ENCODE measurements at regions not wholly inside any gene's neighbourhood (a gene's known extent, or its start where the extent isn't known, plus 50 kb on each side); places are given as distances from the start of the nearest gene placed in this dataset.

GRCh38 chr13:44713788-44714469, 137.8 kb upstream of the TSC22D1 start:
- no TSS peak for BruUV-seq (replicated peaks)
- Histone ChIP-seq H3K27ac (ENCODE audit: low read depth, low read length) (peak overlapping the region; percentile 59), H3K79me2 (ENCODE audit: insufficient read depth, low read length) (no peaks in the 10 kb centered on the region), H4K20me1 (ENCODE audit: insufficient read depth) (no peaks in the 10 kb centered on the region), H2AFZ (ENCODE audit: low read depth, low read length, poor library complexity, severe bottlenecking) (peak overlapping the region; percentile 41), H3K36me3 (ENCODE audit: control insufficient read depth in 1 of 2, insufficient read depth in 2 of 2, low read length in 2 of 2) (no peaks in the 10 kb centered on the region), H3K9me3 (ENCODE audit: control insufficient read depth in 1 of 2, insufficient read depth in 1 of 2, low read depth in 1 of 2, low read length in 2 of 2) (no peaks in the 10 kb centered on the region), H3K4me3 (replicated peaks in 1 of 2; ENCODE audit: low read depth in 1 of 2, low read length in 2 of 2) (peak overlapping the region; percentile 19 to 22; a peak in 3 of 4 replicates), H3K9ac (ENCODE audit: low read length) (peak overlapping the region; percentile 48), H3K4me1 (ENCODE audit: control insufficient read depth in 1 of 2, insufficient read depth in 2 of 2, low read length in 2 of 2) (peaks cover 34 to 63% of the 10 kb centered on the region in 2 experiments), H3K27me3 (ENCODE audit: insufficient read depth, low read length) (no peaks in the 10 kb centered on the region), H3K4me2 (ENCODE audit: low read length) (peak overlapping the region; percentile 66), H3K9me2 (ENCODE audit: insufficient read depth) (no peaks in the 10 kb centered on the region)
- peak; percentile 82 for ATAC-seq
- CTCF ChIA-PET = interaction anchor here (1.1 to 1.3 kb wide), 2 partner anchors 22 to 104 kb away, joined by 4 to 5 read pairs; no protein-coding TSS in a partner anchor
- intact Hi-C loops (cut with micrococcal nuclease) = no loop called here
- RAD21 ChIA-PET (ENCODE audit: low non-redundant PET in 1 of 2, low total read pairs in 2 of 2, uncharacterized antibody in 2 of 2, unreplicated experiment in 2 of 2) = interaction anchor here in 1 of 2 experiments (0.6 kb wide), 1 partner anchor 654 kb away, joined by 3 read pairs; no protein-coding TSS in a partner anchor
- POLR2A ChIA-PET = interaction anchor here (1.1 to 2.0 kb wide), 4 partner anchors 12 to 104 kb away, joined by 3 to 15 read pairs (median 10); no protein-coding TSS in a partner anchor
- DNase-seq (ENCODE audit: low read depth, low spot score) = peak; percentile 79
- TF ChIP-seq EZH2 (IDR thresholded peaks at IDR 0.05) = no peak
- TF ChIP-seq RAD21 (IDR thresholded peaks at IDR 0.05; ENCODE audit: low read depth) = peak; percentile 25; the same call in 1 of the 2 replicates
- no peak for TF ChIP-seq ZNF274 (IDR thresholded peaks at IDR 0.05; ENCODE audit: low read depth, low read length)
- no peak for TF ChIP-seq SIN3A (IDR thresholded peaks at IDR 0.05; ENCODE audit: low read depth)
- TF ChIP-seq EGR1 (IDR thresholded peaks at IDR 0.05; ENCODE audit: low read depth) = no peak
- TF ChIP-seq ATF3 (IDR thresholded peaks at IDR 0.05) = no peak
- TF ChIP-seq ZBTB33 (IDR thresholded peaks at IDR 0.05; ENCODE audit: extremely low read depth, insufficient replicate concordance, low read length) = no peak
- TF ChIP-seq, protein P1, sequence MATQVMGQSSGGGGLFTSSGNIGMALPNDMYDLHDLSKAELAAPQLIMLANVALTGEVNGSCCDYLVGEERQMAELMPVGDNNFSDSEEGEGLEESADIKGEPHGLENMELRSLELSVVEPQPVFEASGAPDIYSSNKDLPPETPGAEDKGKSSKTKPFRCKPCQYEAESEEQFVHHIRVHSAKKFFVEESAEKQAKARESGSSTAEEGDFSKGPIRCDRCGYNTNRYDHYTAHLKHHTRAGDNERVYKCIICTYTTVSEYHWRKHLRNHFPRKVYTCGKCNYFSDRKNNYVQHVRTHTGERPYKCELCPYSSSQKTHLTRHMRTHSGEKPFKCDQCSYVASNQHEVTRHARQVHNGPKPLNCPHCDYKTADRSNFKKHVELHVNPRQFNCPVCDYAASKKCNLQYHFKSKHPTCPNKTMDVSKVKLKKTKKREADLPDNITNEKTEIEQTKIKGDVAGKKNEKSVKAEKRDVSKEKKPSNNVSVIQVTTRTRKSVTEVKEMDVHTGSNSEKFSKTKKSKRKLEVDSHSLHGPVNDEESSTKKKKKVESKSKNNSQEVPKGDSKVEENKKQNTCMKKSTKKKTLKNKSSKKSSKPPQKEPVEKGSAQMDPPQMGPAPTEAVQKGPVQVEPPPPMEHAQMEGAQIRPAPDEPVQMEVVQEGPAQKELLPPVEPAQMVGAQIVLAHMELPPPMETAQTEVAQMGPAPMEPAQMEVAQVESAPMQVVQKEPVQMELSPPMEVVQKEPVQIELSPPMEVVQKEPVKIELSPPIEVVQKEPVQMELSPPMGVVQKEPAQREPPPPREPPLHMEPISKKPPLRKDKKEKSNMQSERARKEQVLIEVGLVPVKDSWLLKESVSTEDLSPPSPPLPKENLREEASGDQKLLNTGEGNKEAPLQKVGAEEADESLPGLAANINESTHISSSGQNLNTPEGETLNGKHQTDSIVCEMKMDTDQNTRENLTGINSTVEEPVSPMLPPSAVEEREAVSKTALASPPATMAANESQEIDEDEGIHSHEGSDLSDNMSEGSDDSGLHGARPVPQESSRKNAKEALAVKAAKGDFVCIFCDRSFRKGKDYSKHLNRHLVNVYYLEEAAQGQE (IDR thresholded peaks at IDR 0.05; ENCODE audit: low read depth) = no peak
- peak; percentile 87 for TF ChIP-seq FOSL1 (IDR thresholded peaks at IDR 0.05; ENCODE audit: low read depth)
- no peak for TF ChIP-seq ELF1 (IDR thresholded peaks at IDR 0.05; ENCODE audit: borderline replicate concordance, low read depth)
- TF ChIP-seq, protein P2, sequence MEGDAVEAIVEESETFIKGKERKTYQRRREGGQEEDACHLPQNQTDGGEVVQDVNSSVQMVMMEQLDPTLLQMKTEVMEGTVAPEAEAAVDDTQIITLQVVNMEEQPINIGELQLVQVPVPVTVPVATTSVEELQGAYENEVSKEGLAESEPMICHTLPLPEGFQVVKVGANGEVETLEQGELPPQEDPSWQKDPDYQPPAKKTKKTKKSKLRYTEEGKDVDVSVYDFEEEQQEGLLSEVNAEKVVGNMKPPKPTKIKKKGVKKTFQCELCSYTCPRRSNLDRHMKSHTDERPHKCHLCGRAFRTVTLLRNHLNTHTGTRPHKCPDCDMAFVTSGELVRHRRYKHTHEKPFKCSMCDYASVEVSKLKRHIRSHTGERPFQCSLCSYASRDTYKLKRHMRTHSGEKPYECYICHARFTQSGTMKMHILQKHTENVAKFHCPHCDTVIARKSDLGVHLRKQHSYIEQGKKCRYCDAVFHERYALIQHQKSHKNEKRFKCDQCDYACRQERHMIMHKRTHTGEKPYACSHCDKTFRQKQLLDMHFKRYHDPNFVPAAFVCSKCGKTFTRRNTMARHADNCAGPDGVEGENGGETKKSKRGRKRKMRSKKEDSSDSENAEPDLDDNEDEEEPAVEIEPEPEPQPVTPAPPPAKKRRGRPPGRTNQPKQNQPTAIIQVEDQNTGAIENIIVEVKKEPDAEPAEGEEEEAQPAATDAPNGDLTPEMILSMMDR (IDR thresholded peaks at IDR 0.05 in 2 of 3, conservative IDR thresholded peaks at IDR 0.05 in 1 of 3; ENCODE audit: borderline replicate concordance in 1 of 3, insufficient read depth in 1 of 3, low read depth in 2 of 3, low read length in 2 of 3) = no peak
- no peak for TF ChIP-seq POLR2A (IDR thresholded peaks at IDR 0.05; ENCODE audit: borderline replicate concordance, extremely low read depth, insufficient read depth, insufficient read length)
- no peak for TF ChIP-seq SRF (IDR thresholded peaks at IDR 0.05; ENCODE audit: low read depth)
- peak; percentile 76; the same call in 1 of the 2 replicates for TF ChIP-seq CBX3 (IDR thresholded peaks at IDR 0.05; ENCODE audit: low read depth)
- peak; percentile 22 for TF ChIP-seq TCF7L2 (IDR thresholded peaks at IDR 0.05; ENCODE audit: borderline replicate concordance, extremely low read depth, insufficient read depth, insufficient read length)
- peak; percentile 36 for TF ChIP-seq YY1 (IDR thresholded peaks at IDR 0.05; ENCODE audit: extremely low read depth, insufficient replicate concordance, low read depth, low read length)
- peak; percentile 39; the same call in 1 of the 2 replicates for TF ChIP-seq POLR2AphosphoS5 (IDR thresholded peaks at IDR 0.05; ENCODE audit: low read depth, low read length)
- TF ChIP-seq CEBPB (IDR thresholded peaks at IDR 0.05; ENCODE audit: low read depth) = no peak
- TF ChIP-seq EZH2phosphoT487 (IDR thresholded peaks at IDR 0.05; ENCODE audit: borderline replicate concordance) = no peak

All from HCT116 (cell line).